PC-3 (cell line): ENCODE measurements at regions not wholly inside any gene's neighbourhood (a gene's known extent, or its start where the extent isn't known, plus 50 kb on each side); places are given as distances from the start of the nearest gene placed in this dataset.

Source experiments
- ATAC-seq: fragments of 200-7000 bp; cut with Tn5 transposase; 2 replicates; pipeline ENCODE4 v1.9.1; 2020; ENCODE audit warnings: mild to moderate bottlenecking, moderate library complexity
- BruUV-seq: library from RNA; stranded (reverse); fragments of 400-500 nt; replicated peaks from 2 replicates; lab custom pipeline; 2021; lab: Mats Ljungman, UMichigan
- CTCF ChIA-PET: fragments of 300-600 bp; sonication (Branson Sonifier 250); formaldehyde crosslinking; loops from one replicate; lab custom pipeline; 2022; ENCODE audit warnings: antibody characterized with exemption; lab: Charles Lee
- POLR2A ChIA-PET: fragments of 300-600 bp; sonication (Branson Sonifier 250); formaldehyde crosslinking; loops from one replicate; lab custom pipeline; 2022; ENCODE audit warnings: antibody characterized with exemption; ENCODE audit not compliant: unreplicated experiment; lab: Charles Lee
- DNase-seq: peaks from one replicate; pipeline ENCODE4 v3.0.0-alpha.2; 2015
- H2AFZ ChIP-seq: fragments of 300-600 bp; sonication (generic); 2 replicates; pipeline ENCODE4 v1.6.0; 2016; ENCODE audit warnings: antibody characterized with exemption, low read length
- H3F3A ChIP-seq: fragments of 300-600 bp; sonication (generic); one replicate; pipeline ENCODE4 v1.6.0; 2017; ENCODE audit warnings: antibody characterized with exemption, low read length, control low read depth, mild to moderate bottlenecking; ENCODE audit not compliant: unreplicated experiment
- H3K27ac ChIP-seq: fragments of 300-600 bp; sonication (generic); 2 replicates; pipeline ENCODE4 v1.5.1; 2016; ENCODE audit warnings: mild to moderate bottlenecking, low read length
- H3K27me3 ChIP-seq: fragments of 300-600 bp; sonication (generic); 2 replicates; pipeline ENCODE4 v1.6.1; 2016; ENCODE audit warnings: low read length, mixed read lengths
- H3K36me3 ChIP-seq: fragments of 300-600 bp; sonication (generic); 2 replicates; pipeline ENCODE4 v1.6.1; 2016; ENCODE audit warnings: low read depth, mixed run types, low read length, mixed read lengths
- H3K4me1 ChIP-seq: fragments of 300-600 bp; sonication (generic); 2 replicates; pipeline ENCODE4 v1.5.1; 2016; ENCODE audit warnings: low read length; ENCODE audit not compliant: insufficient read depth
- H3K4me2 ChIP-seq: fragments of 300-600 bp; sonication (generic); 2 replicates; pipeline ENCODE4 v1.6.0; 2016; ENCODE audit warnings: low read length
- H3K4me3 ChIP-seq: fragments of 300-600 bp; sonication (generic); 2 replicates; pipeline ENCODE4 v1.5.1; 2016; ENCODE audit warnings: mild to moderate bottlenecking, low read length, mixed read lengths
- H3K79me2 ChIP-seq: fragments of 300-600 bp; sonication (generic); 2 replicates; pipeline ENCODE4 v1.6.1; 2017; ENCODE audit warnings: low read length, mixed read lengths
- H3K9ac ChIP-seq: fragments of 300-600 bp; sonication (generic); 2 replicates; pipeline ENCODE4 v1.6.0; 2016; ENCODE audit warnings: mild to moderate bottlenecking, low read length
- H3K9me2 ChIP-seq: fragments of 300-600 bp; sonication (generic); replicated peaks from 2 replicates; pipeline ENCODE4 v1.6.1; 2016; ENCODE audit warnings: mixed run types, low read length, mixed read lengths
- H3K9me3 ChIP-seq: fragments of 300-600 bp; sonication (generic); 2 replicates; pipeline ENCODE4 v1.6.1; 2016; ENCODE audit warnings: low read length, mixed read lengths
- H4K20me1 ChIP-seq: fragments of 300-600 bp; sonication (generic); 2 replicates; pipeline ENCODE4 v1.6.1; 2016; ENCODE audit warnings: low read length, mixed read lengths
- CTCF ChIP-seq: fragments of 300-600 bp; sonication (generic); conservative IDR thresholded peaks from 2 replicates; pipeline ENCODE4 v1.5.1; 2017; ENCODE audit warnings: antibody characterized with exemption, low read depth, mild to moderate bottlenecking, low read length
- EZH2 ChIP-seq: fragments of 300-600 bp; sonication (generic); IDR thresholded peaks from one replicate; pipeline ENCODE4 v1.6.1; 2017; ENCODE audit warnings: antibody characterized with exemption, mild to moderate bottlenecking, low read length; ENCODE audit not compliant: unreplicated experiment
- EZH2phosphoT487 ChIP-seq: fragments of 300-600 bp; sonication (generic); IDR thresholded peaks from 2 replicates; pipeline ENCODE4 v1.6.1; 2018; ENCODE audit warnings: mild to moderate bottlenecking, antibody characterized with exemption, low read length, borderline replicate concordance
- intact Hi-C: fragments of 100-400 bp; cut with micrococcal nuclease; formaldehyde crosslinking; loops from 2 replicates; pipeline ENCODE4 v1.9.0; 2023

- Histone ChIP-seq H3K9me3 (no peaks in the 10 kb centered on the region), H4K20me1 (no peaks in the 10 kb centered on the region), H2AFZ (no peak overlapping the region), H3F3A (no peaks in the 10 kb centered on the region), H3K9me2 (no peaks in the 10 kb centered on the region), H3K4me3 (no peak overlapping the region), H3K36me3 (no peaks in the 10 kb centered on the region), H3K9ac (no peak overlapping the region), H3K79me2 (no peaks in the 10 kb centered on the region), H3K27me3 (no peaks in the 10 kb centered on the region), H3K4me2 (no peak overlapping the region), H3K27ac (no peak overlapping the region), H3K4me1 (no peaks in the 10 kb centered on the region)
- intact Hi-C loops: no loop called here
- POLR2A ChIA-PET: no interaction called here
- BruUV-seq: no TSS peak
- ATAC-seq (no peak), DNase-seq (no peak)
- TF ChIP-seq EZH2 (no peak), EZH2phosphoT487 (no peak), CTCF (no peak)
- CTCF ChIA-PET: no interaction called here
These were observed 72.5 kb upstream of the IRX3 start for GRCh38 chr16:54359081-54359480.

- Histone ChIP-seq H3K4me3 (no peak overlapping the region), H4K20me1 (no peaks in the 10 kb centered on the region), H3K9me3 (no peaks in the 10 kb centered on the region), H3K27ac (no peak overlapping the region), H3K79me2 (no peaks in the 10 kb centered on the region), H2AFZ (no peak overlapping the region), H3K4me2 (no peak overlapping the region), H3F3A (no peaks in the 10 kb centered on the region), H3K9me2 (no peaks in the 10 kb centered on the region), H3K36me3 (no peaks in the 10 kb centered on the region), H3K4me1 (no peaks in the 10 kb centered on the region), H3K9ac (no peak overlapping the region), H3K27me3 (no peaks in the 10 kb centered on the region)
- ATAC-seq (no peak), DNase-seq (no peak)
- no TSS peak for BruUV-seq
- CTCF ChIA-PET: no interaction called here
- intact Hi-C loops: no loop called here
- POLR2A ChIA-PET: no interaction called here
- TF ChIP-seq EZH2phosphoT487: no peak
- TF ChIP-seq CTCF: no peak
- TF ChIP-seq EZH2: no peak
These were observed 69.8 kb upstream of the IRX3 start for GRCh38 chr16:54356391-54356790.

GRCh38 chr16:54355251-54355650 lies 68.7 kb upstream of the IRX3 start:
- BruUV-seq: no TSS peak

More at GRCh38 chr16:54355251-54355650, 68.7 kb upstream of the IRX3 start:
- Histone ChIP-seq H3K36me3 (no peaks in the 10 kb centered on the region), H3K9me3 (no peaks in the 10 kb centered on the region), H3K9ac (no peak overlapping the region), H3K79me2 (no peaks in the 10 kb centered on the region), H3K4me3 (no peak overlapping the region), H4K20me1 (no peaks in the 10 kb centered on the region), H3K27me3 (no peaks in the 10 kb centered on the region), H3K27ac (no peak overlapping the region), H3K9me2 (no peaks in the 10 kb centered on the region), H3K4me1 (no peaks in the 10 kb centered on the region), H3F3A (no peaks in the 10 kb centered on the region), H3K4me2 (no peak overlapping the region), H2AFZ (no peak overlapping the region)
- CTCF ChIA-PET: no interaction called here
- DNase-seq (no peak), ATAC-seq (no peak)
- TF ChIP-seq CTCF (no peak), EZH2 (no peak), EZH2phosphoT487 (no peak)
- intact Hi-C loops: no loop called here
- POLR2A ChIA-PET: no interaction called here
